ENCODE measurements at regions not wholly inside any gene's neighbourhood (a gene's known extent, or its start where the extent isn't known, plus 50 kb on each side); places are given as distances from the start of the nearest gene placed in this dataset.
"Not testable (repeated sequence)": the region's sequence is repeated elsewhere in the genome, so short reads cannot be mapped to it uniquely, and the experiment has no call there.

DNA sequence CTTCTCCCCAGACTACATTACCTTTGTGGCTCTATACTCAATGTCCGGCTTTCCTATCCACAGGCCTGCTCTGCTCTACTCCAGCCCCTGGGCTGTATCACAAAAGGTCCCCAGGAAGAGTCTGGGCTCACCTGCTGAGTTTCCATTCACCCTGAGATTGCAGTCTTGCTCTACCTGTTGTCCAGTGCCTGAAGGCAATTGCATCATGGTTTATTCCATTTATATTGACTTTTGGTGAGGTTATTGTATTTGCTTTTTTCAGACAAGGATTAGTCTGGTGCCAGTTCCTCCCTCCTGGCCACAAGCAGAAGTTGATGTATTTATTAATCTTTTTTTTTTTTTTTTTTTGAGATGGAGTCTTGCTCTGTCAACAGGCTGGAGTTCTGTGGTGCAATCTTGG lies 273.1 kb downstream of the XPNPEP1 start:
- no peak for DNase-seq (ENCODE audit: extremely low spot score)
- ChIA-PET POLR2A (no interaction called here), CTCF (no interaction called here)
- TF ChIP-seq LEF1 (IDR thresholded peaks at IDR 0.05; ENCODE audit: borderline replicate concordance) (no peak), L3MBTL2 (conservative IDR thresholded peaks at IDR 0.05) (no peak), SP1 (IDR thresholded peaks at IDR 0.05) (no peak), CTBP1 (IDR thresholded peaks at IDR 0.05; ENCODE audit: borderline replicate concordance) (no peak), ZNF384 (IDR thresholded peaks at IDR 0.05) (no peak), NFRKB (IDR thresholded peaks at IDR 0.05) (no peak)

DNA sequence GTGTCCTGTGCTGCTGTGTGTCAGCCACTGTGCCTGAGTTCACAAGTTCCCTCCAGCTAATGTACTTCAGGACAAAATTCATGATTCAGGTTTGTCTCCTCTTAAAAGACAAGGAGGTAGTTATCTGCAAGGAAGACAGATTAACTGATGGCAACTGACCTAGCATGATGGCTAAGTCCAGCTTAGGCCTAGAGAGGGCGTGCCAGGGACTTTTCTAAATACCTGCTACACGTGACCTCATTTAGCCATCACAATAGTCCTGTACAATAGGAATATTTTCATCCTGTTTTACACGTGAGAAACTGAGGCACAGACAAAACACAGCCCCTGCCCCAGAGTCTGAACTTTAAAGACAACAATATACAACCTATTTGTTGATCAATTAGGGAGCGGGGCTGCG lies 275.7 kb downstream of the XPNPEP1 start:
- TF ChIP-seq TARDBP (IDR thresholded peaks at IDR 0.05) (no peak), CTBP1 (IDR thresholded peaks at IDR 0.05; ENCODE audit: borderline replicate concordance) (no peak), ELF4 (IDR thresholded peaks at IDR 0.05) (no peak), FOXA1 (IDR thresholded peaks at IDR 0.05) (no peak), BHLHE40 (IDR thresholded peaks at IDR 0.05; ENCODE audit: borderline replicate concordance) (no peak), SP1 (IDR thresholded peaks at IDR 0.05) (no peak), FOXM1 (IDR thresholded peaks at IDR 0.05; ENCODE audit: borderline replicate concordance) (no peak), FOXK2 (IDR thresholded peaks at IDR 0.05) (no peak), SUZ12 (IDR thresholded peaks at IDR 0.05) (no peak), NFRKB (IDR thresholded peaks at IDR 0.05) (no peak), HDGF (IDR thresholded peaks at IDR 0.05; ENCODE audit: borderline replicate concordance) (no peak), ARNT (IDR thresholded peaks at IDR 0.05) (no peak), L3MBTL2 (conservative IDR thresholded peaks at IDR 0.05) (no peak), ZNF384 (IDR thresholded peaks at IDR 0.05) (no peak), LEF1 (IDR thresholded peaks at IDR 0.05; ENCODE audit: borderline replicate concordance) (no peak)
- TF ChIP-seq, protein P1, sequence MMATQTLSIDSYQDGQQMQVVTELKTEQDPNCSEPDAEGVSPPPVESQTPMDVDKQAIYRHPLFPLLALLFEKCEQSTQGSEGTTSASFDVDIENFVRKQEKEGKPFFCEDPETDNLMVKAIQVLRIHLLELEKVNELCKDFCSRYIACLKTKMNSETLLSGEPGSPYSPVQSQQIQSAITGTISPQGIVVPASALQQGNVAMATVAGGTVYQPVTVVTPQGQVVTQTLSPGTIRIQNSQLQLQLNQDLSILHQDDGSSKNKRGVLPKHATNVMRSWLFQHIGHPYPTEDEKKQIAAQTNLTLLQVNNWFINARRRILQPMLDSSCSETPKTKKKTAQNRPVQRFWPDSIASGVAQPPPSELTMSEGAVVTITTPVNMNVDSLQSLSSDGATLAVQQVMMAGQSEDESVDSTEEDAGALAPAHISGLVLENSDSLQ (IDR thresholded peaks at IDR 0.05): no peak
- no peak for DNase-seq (ENCODE audit: extremely low spot score)
- POLR2A ChIA-PET: no interaction called here
- CTCF ChIA-PET: no interaction called here

DNA sequence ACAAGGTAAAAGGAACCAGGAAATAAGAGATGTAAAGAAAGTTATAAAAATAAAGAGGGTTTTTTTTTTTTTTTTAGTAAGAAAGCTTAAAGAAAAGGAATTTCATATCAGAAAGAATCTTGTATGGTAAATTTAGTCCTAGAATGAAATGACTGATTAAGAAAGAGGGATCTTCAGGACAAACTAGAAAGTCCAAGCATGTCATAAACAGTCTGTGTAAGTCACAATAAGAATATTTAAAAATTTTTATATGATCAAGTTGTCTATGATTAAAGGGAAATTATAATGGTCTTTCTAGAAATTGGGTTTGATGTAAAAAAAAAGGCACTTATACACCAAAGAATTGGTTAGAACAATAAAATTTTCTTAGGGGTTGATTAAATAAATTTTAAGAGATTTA lies 289.5 kb downstream of the XPNPEP1 start:
- POLR2A ChIA-PET: no interaction called here
- TF ChIP-seq ARNT (IDR thresholded peaks at IDR 0.05) (no peak), NFRKB (IDR thresholded peaks at IDR 0.05) (no peak)
- CTCF ChIA-PET: no interaction called here
- no peak for DNase-seq (ENCODE audit: extremely low spot score)

DNA sequence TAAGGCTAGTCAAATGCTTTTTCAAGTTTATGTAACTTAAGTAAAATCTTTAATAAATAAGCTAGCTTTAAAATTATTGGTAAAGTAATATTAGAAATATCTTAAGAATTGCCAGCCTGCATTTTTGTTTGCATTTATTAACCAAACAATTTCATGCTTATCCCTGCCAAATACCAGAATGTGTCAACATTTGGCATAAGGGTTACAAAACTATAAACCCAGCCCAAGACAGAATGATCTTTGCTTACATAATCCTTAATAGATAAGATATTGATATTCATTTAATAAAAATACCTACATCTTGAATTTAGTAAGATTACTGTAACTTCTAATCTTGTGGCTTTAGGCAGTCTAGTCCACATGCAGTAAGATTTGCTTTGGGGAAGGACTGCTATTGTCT lies 290.3 kb downstream of the XPNPEP1 start:
- DNase-seq (ENCODE audit: extremely low spot score); POLR2A ChIA-PET; CTCF ChIA-PET: not testable (repeated sequence)

DNA sequence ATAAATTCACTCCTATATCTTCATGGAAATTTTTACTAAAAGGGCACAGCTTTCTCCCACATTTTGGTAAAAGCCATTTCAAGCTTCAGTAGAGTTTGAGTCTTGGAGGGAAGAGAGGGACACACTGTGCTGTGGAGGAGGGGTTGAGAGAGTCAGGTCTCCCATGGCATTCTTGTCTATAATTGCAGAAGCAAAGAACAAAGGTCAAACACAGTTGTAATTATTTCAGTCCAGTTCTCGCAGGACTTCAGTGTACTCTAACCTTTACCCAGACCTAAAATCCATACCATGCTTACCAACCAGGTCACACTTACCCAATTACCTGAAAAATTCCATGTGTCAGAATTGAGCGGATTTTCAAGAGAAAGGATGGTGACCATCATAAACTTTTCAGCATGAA lies 298.4 kb downstream of the XPNPEP1 start:
- no peak for DNase-seq (ENCODE audit: extremely low spot score)
- no peak for TF ChIP-seq SUZ12 (IDR thresholded peaks at IDR 0.05)
- TF ChIP-seq FOXM1 (IDR thresholded peaks at IDR 0.05; ENCODE audit: borderline replicate concordance): no peak
- no peak for TF ChIP-seq FOXA1 (IDR thresholded peaks at IDR 0.05)
- TF ChIP-seq BHLHE40 (IDR thresholded peaks at IDR 0.05; ENCODE audit: borderline replicate concordance): no peak
- TF ChIP-seq CTBP1 (IDR thresholded peaks at IDR 0.05; ENCODE audit: borderline replicate concordance): no peak
- no peak for TF ChIP-seq ZNF384 (IDR thresholded peaks at IDR 0.05)
- no peak for TF ChIP-seq LEF1 (IDR thresholded peaks at IDR 0.05; ENCODE audit: borderline replicate concordance)
- TF ChIP-seq TARDBP (IDR thresholded peaks at IDR 0.05): no peak
- TF ChIP-seq SP1 (IDR thresholded peaks at IDR 0.05): no peak
- TF ChIP-seq L3MBTL2 (conservative IDR thresholded peaks at IDR 0.05): no peak
- TF ChIP-seq, protein P1 (IDR thresholded peaks at IDR 0.05): no peak
- no peak for TF ChIP-seq ELF4 (IDR thresholded peaks at IDR 0.05)
- TF ChIP-seq FOXK2 (IDR thresholded peaks at IDR 0.05): no peak
- TF ChIP-seq HDGF (IDR thresholded peaks at IDR 0.05; ENCODE audit: borderline replicate concordance): no peak
- no peak for TF ChIP-seq NFRKB (IDR thresholded peaks at IDR 0.05)
- ChIA-PET POLR2A (no interaction called here), CTCF (no interaction called here)

DNA sequence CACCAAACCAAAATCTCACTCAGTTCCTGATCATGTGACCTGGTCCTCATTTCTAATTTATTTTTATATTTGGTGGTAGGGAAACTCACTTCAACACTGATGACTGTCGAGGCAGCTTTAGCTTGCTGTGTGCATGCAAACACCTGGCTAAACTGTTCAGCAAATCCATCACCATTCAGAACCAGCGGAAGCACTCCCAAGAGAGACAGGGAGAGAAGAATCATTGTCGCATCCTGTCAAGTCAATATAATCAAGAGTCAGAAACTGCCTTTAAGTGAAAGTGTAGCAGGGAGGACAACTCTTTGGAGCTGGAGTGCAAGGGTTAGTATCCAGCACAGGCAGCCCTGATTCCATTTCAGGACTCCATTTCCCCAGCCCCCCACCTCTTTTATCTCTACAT lies 300.7 kb downstream of the XPNPEP1 start:
- TF ChIP-seq HDGF (IDR thresholded peaks at IDR 0.05; ENCODE audit: borderline replicate concordance) (no peak), TARDBP (IDR thresholded peaks at IDR 0.05) (no peak), ARNT (IDR thresholded peaks at IDR 0.05) (no peak), ZNF384 (IDR thresholded peaks at IDR 0.05) (no peak), BHLHE40 (IDR thresholded peaks at IDR 0.05; ENCODE audit: borderline replicate concordance) (no peak), FOXM1 (IDR thresholded peaks at IDR 0.05; ENCODE audit: borderline replicate concordance) (no peak), NFRKB (IDR thresholded peaks at IDR 0.05) (no peak), CTBP1 (IDR thresholded peaks at IDR 0.05; ENCODE audit: borderline replicate concordance) (no peak), FOXA1 (IDR thresholded peaks at IDR 0.05) (no peak), ELF4 (IDR thresholded peaks at IDR 0.05) (no peak), SP1 (IDR thresholded peaks at IDR 0.05) (no peak), L3MBTL2 (conservative IDR thresholded peaks at IDR 0.05) (no peak)
- TF ChIP-seq, protein P1 (IDR thresholded peaks at IDR 0.05): no peak
- ChIA-PET CTCF (no interaction called here), POLR2A (no interaction called here)
- no peak for DNase-seq (ENCODE audit: extremely low spot score)

DNA sequence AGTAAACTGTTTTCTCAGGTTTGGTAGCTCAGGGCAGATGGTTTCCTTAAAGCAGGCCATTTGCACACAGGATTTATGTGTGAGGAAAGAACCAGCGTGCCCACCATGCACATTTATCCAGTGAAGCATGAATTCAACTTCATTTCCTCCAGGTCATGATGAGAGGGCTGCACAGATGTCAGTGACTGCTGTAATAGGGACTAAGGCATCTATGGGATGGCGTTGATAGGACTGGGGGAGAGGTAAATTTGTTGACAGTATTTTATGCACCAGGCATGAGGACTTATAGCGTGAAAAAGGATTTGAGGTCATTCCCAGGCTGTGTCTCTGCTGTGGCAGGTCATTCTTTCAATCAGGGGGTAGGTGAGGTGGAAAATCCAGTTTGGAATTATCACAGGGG lies 302.9 kb downstream of the XPNPEP1 start:
- POLR2A ChIA-PET: no interaction called here

More for the DNA sequence above, 302.9 kb downstream of the XPNPEP1 start:
- no peak for TF ChIP-seq HDGF (IDR thresholded peaks at IDR 0.05; ENCODE audit: borderline replicate concordance)
- TF ChIP-seq LEF1 (IDR thresholded peaks at IDR 0.05; ENCODE audit: borderline replicate concordance): no peak
- no peak for TF ChIP-seq ARNT (IDR thresholded peaks at IDR 0.05)
- TF ChIP-seq NFRKB (IDR thresholded peaks at IDR 0.05): no peak
- no peak for TF ChIP-seq CTBP1 (IDR thresholded peaks at IDR 0.05; ENCODE audit: borderline replicate concordance)
- no peak for TF ChIP-seq TARDBP (IDR thresholded peaks at IDR 0.05)
- no peak for TF ChIP-seq ELF4 (IDR thresholded peaks at IDR 0.05)
- TF ChIP-seq FOXM1 (IDR thresholded peaks at IDR 0.05; ENCODE audit: borderline replicate concordance): no peak
- TF ChIP-seq, protein P1 (IDR thresholded peaks at IDR 0.05): no peak
- no peak for TF ChIP-seq FOXK2 (IDR thresholded peaks at IDR 0.05)
- TF ChIP-seq SUZ12 (IDR thresholded peaks at IDR 0.05): no peak
- TF ChIP-seq ZNF384 (IDR thresholded peaks at IDR 0.05): no peak
- TF ChIP-seq BHLHE40 (IDR thresholded peaks at IDR 0.05; ENCODE audit: borderline replicate concordance): no peak
- TF ChIP-seq SP1 (IDR thresholded peaks at IDR 0.05): no peak
- no peak for TF ChIP-seq L3MBTL2 (conservative IDR thresholded peaks at IDR 0.05)
- TF ChIP-seq FOXA1 (IDR thresholded peaks at IDR 0.05): no peak
- CTCF ChIA-PET: interaction anchor here (0.6 kb wide), 1 partner anchor 122 kb away, joined by 3 read pairs; no protein-coding TSS in a partner anchor
- DNase-seq (ENCODE audit: extremely low spot score): no peak

All from HEK293T (cell line).